ENCODE measurements at regions not wholly inside any gene's neighbourhood (a gene's known extent, or its start where the extent isn't known, plus 50 kb on each side); places are given as distances from the start of the nearest gene placed in this dataset.

GRCh38 chr14:44027397-44027796 is 479.7 kb downstream of the FSCB start:
- TF ChIP-seq, protein P1, sequence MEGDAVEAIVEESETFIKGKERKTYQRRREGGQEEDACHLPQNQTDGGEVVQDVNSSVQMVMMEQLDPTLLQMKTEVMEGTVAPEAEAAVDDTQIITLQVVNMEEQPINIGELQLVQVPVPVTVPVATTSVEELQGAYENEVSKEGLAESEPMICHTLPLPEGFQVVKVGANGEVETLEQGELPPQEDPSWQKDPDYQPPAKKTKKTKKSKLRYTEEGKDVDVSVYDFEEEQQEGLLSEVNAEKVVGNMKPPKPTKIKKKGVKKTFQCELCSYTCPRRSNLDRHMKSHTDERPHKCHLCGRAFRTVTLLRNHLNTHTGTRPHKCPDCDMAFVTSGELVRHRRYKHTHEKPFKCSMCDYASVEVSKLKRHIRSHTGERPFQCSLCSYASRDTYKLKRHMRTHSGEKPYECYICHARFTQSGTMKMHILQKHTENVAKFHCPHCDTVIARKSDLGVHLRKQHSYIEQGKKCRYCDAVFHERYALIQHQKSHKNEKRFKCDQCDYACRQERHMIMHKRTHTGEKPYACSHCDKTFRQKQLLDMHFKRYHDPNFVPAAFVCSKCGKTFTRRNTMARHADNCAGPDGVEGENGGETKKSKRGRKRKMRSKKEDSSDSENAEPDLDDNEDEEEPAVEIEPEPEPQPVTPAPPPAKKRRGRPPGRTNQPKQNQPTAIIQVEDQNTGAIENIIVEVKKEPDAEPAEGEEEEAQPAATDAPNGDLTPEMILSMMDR (conservative IDR thresholded peaks at IDR 0.05; ENCODE audit: low read depth, low read length): no peak
- TF ChIP-seq RCOR1 (IDR thresholded peaks at IDR 0.05; ENCODE audit: insufficient replicate concordance, low read length): no peak
- TF ChIP-seq RFX5 (IDR thresholded peaks at IDR 0.05; ENCODE audit: low read depth, low read length): no peak
- no peak for TF ChIP-seq CEBPB (IDR thresholded peaks at IDR 0.05; ENCODE audit: low read depth, low read length)
